ENCODE measurements at regions not wholly inside any gene's neighbourhood (a gene's known extent, or its start where the extent isn't known, plus 50 kb on each side); places are given as distances from the start of the nearest gene placed in this dataset.
"Not testable (repeated sequence)": the region's sequence is repeated elsewhere in the genome, so short reads cannot be mapped to it uniquely, and the experiment has no call there.

- no peak for TF ChIP-seq POLR2AphosphoS5 (IDR thresholded peaks at IDR 0.05; ENCODE audit: low read depth, low read length)
- no peak for TF ChIP-seq TAF1 (IDR thresholded peaks at IDR 0.05; ENCODE audit: borderline replicate concordance, low read depth, low read length)
- TF ChIP-seq POLR2A (IDR thresholded peaks at IDR 0.05; ENCODE audit: low read depth, low read length) = no peak
- FAIRE-seq (no peak), DNase-seq (ENCODE audit: insufficient read length) (no peak)
Observed at GRCh38 chr3:174358252-174358651, 500.9 kb upstream of the NAALADL2 start.

- DNase-seq (ENCODE audit: insufficient read length) (no peak), FAIRE-seq (no peak)
- TF ChIP-seq POLR2AphosphoS5 (IDR thresholded peaks at IDR 0.05; ENCODE audit: low read depth, low read length) = no peak
- TF ChIP-seq POLR2A (IDR thresholded peaks at IDR 0.05; ENCODE audit: low read depth, low read length) = no peak
- TF ChIP-seq TAF1 (IDR thresholded peaks at IDR 0.05; ENCODE audit: borderline replicate concordance, low read depth, low read length) = no peak
Observed at GRCh38 chr3:174362556-174362955, 496.6 kb upstream of the NAALADL2 start.

GRCh38 chr3:174363256-174363655 lies 495.9 kb upstream of the NAALADL2 start:
- TF ChIP-seq TAF1 (IDR thresholded peaks at IDR 0.05; ENCODE audit: borderline replicate concordance, low read depth, low read length) = no peak
- TF ChIP-seq POLR2A (IDR thresholded peaks at IDR 0.05; ENCODE audit: low read depth, low read length) = no peak
- no peak for TF ChIP-seq POLR2AphosphoS5 (IDR thresholded peaks at IDR 0.05; ENCODE audit: low read depth, low read length)
- no peak for FAIRE-seq
- DNase-seq (ENCODE audit: insufficient read length) = no peak

GRCh38 chr3:174365796-174366195 lies 493.3 kb upstream of the NAALADL2 start:
- FAIRE-seq = no peak
- no peak for DNase-seq (ENCODE audit: insufficient read length)
- TF ChIP-seq TAF1 (IDR thresholded peaks at IDR 0.05; ENCODE audit: borderline replicate concordance, low read depth, low read length) (no peak), POLR2AphosphoS5 (IDR thresholded peaks at IDR 0.05; ENCODE audit: low read depth, low read length) (no peak), POLR2A (IDR thresholded peaks at IDR 0.05; ENCODE audit: low read depth, low read length) (no peak)

- FAIRE-seq; DNase-seq (ENCODE audit: insufficient read length): not testable (repeated sequence)
Observed at GRCh38 chr3:174366904-174367303, 492.2 kb upstream of the NAALADL2 start.

- FAIRE-seq = no peak
- DNase-seq (ENCODE audit: insufficient read length) = no peak
- TF ChIP-seq TAF1 (IDR thresholded peaks at IDR 0.05; ENCODE audit: borderline replicate concordance, low read depth, low read length) = no peak
Observed at GRCh38 chr3:174376346-174376745, 482.8 kb upstream of the NAALADL2 start.

- DNase-seq (ENCODE audit: insufficient read length) = no peak
- no peak for FAIRE-seq
- no peak for TF ChIP-seq POLR2A (IDR thresholded peaks at IDR 0.05; ENCODE audit: low read depth, low read length)
- TF ChIP-seq POLR2AphosphoS5 (IDR thresholded peaks at IDR 0.05; ENCODE audit: low read depth, low read length) = no peak
- TF ChIP-seq TAF1 (IDR thresholded peaks at IDR 0.05; ENCODE audit: borderline replicate concordance, low read depth, low read length) = no peak
Observed at GRCh38 chr3:174377096-174377495, 482.0 kb upstream of the NAALADL2 start.

- FAIRE-seq (no peak), DNase-seq (ENCODE audit: insufficient read length) (no peak)
- TF ChIP-seq POLR2A (IDR thresholded peaks at IDR 0.05; ENCODE audit: low read depth, low read length) = no peak
- TF ChIP-seq TAF1 (IDR thresholded peaks at IDR 0.05; ENCODE audit: borderline replicate concordance, low read depth, low read length) = no peak
- no peak for TF ChIP-seq POLR2AphosphoS5 (IDR thresholded peaks at IDR 0.05; ENCODE audit: low read depth, low read length)
Observed at GRCh38 chr3:174377684-174378083, 481.4 kb upstream of the NAALADL2 start.

- TF ChIP-seq TAF1 (IDR thresholded peaks at IDR 0.05; ENCODE audit: borderline replicate concordance, low read depth, low read length) (no peak), POLR2A (IDR thresholded peaks at IDR 0.05; ENCODE audit: low read depth, low read length) (no peak), POLR2AphosphoS5 (IDR thresholded peaks at IDR 0.05; ENCODE audit: low read depth, low read length) (no peak)
- FAIRE-seq = no peak
- DNase-seq (ENCODE audit: insufficient read length) = no peak
Observed at GRCh38 chr3:174382878-174383277, 476.3 kb upstream of the NAALADL2 start.

- DNase-seq (ENCODE audit: insufficient read length) (no peak), FAIRE-seq (no peak)
- TF ChIP-seq POLR2AphosphoS5 (IDR thresholded peaks at IDR 0.05; ENCODE audit: low read depth, low read length) (no peak), POLR2A (IDR thresholded peaks at IDR 0.05; ENCODE audit: low read depth, low read length) (no peak)
Observed at GRCh38 chr3:174387736-174388135, 471.4 kb upstream of the NAALADL2 start.

- FAIRE-seq = no peak
- TF ChIP-seq POLR2AphosphoS5 (IDR thresholded peaks at IDR 0.05; ENCODE audit: low read depth, low read length) (no peak), TAF1 (IDR thresholded peaks at IDR 0.05; ENCODE audit: borderline replicate concordance, low read depth, low read length) (no peak), POLR2A (IDR thresholded peaks at IDR 0.05; ENCODE audit: low read depth, low read length) (no peak)
- no peak for DNase-seq (ENCODE audit: insufficient read length)
Observed at GRCh38 chr3:174397848-174398247, 461.3 kb upstream of the NAALADL2 start.

- FAIRE-seq = no peak
- TF ChIP-seq POLR2A (IDR thresholded peaks at IDR 0.05; ENCODE audit: low read depth, low read length) = no peak
- TF ChIP-seq TAF1 (IDR thresholded peaks at IDR 0.05; ENCODE audit: borderline replicate concordance, low read depth, low read length) = no peak
- TF ChIP-seq POLR2AphosphoS5 (IDR thresholded peaks at IDR 0.05; ENCODE audit: low read depth, low read length) = no peak
- no peak for DNase-seq (ENCODE audit: insufficient read length)
Observed at GRCh38 chr3:174398761-174399160, 460.4 kb upstream of the NAALADL2 start.

GRCh38 chr3:174403831-174404230 lies 455.3 kb upstream of the NAALADL2 start:
- no peak for FAIRE-seq
- no peak for DNase-seq (ENCODE audit: insufficient read length)
- TF ChIP-seq TAF1 (IDR thresholded peaks at IDR 0.05; ENCODE audit: borderline replicate concordance, low read depth, low read length) = no peak

Measured in GM12892 (cell line).